GM12892 (cell line): ENCODE measurements at regions not wholly inside any gene's neighbourhood (a gene's known extent, or its start where the extent isn't known, plus 50 kb on each side); places are given as distances from the start of the nearest gene placed in this dataset.
"Not testable (repeated sequence)": the region's sequence is repeated elsewhere in the genome, so short reads cannot be mapped to it uniquely, and the experiment has no call there.

Experiments
- POLR2A ChIP-seq: IDR thresholded peaks from 2 replicates; pipeline ENCODE4 v1.6.1; 2011; ENCODE audit warnings: low read depth, low read length, control low read depth
- POLR2AphosphoS5 ChIP-seq: IDR thresholded peaks from 2 replicates; pipeline ENCODE4 v1.6.1; 2011; ENCODE audit warnings: low read depth, low read length, control low read depth

GRCh38 chr5:29190398-29190797 lies 2003.1 kb upstream of the CDH6 start:
- TF ChIP-seq POLR2A, POLR2AphosphoS5: not testable (repeated sequence)
